ENCODE measurements at regions not wholly inside any gene's neighbourhood (a gene's known extent, or its start where the extent isn't known, plus 50 kb on each side); places are given as distances from the start of the nearest gene placed in this dataset.

DNA sequence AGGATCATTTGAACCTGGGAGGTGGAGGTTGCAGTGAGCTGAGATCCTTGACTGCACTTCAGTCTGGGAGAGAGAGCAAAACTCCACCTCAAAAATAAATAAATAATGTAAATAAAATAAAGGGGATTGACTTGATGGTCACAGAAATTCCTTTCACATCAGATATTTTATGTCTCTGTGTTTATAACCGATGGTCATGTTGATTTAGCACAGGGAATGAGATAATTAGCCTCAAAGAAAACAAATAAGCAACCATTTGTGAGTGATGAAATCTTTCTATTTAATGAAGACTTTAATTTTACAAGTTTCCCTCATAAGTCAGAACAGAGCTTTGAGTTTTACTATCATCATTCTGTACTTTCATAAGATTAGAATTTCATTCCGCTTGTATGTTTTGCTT lies 64.8 kb upstream of the NUPR2 start:
- TF ChIP-seq EZH2 (IDR thresholded peaks at IDR 0.05; ENCODE audit: insufficient read depth, poor library complexity, severe bottlenecking) = no peak
- TF ChIP-seq EZH2phosphoT487 (IDR thresholded peaks at IDR 0.05; ENCODE audit: insufficient read depth, low read depth) = no peak

All from GM23248 (cell line).